HCT116 (cell line): ENCODE measurements at regions not wholly inside any gene's neighbourhood (a gene's known extent, or its start where the extent isn't known, plus 50 kb on each side); places are given as distances from the start of the nearest gene placed in this dataset.

Source experiments
- ATAC-seq: fragments of 200-7000 bp; cut with Tn5 transposase; 2 replicates; pipeline ENCODE4 v1.9.1; 2020; ENCODE audit warnings: mild to moderate bottlenecking, moderate library complexity
- BruUV-seq: library from RNA; stranded (reverse); fragments of 400-500 nt; replicated peaks from 2 replicates; lab custom pipeline; 2021; lab: Mats Ljungman, UMichigan
- CTCF ChIA-PET: fragments of 300-600 bp; sonication (Branson Sonifier 250); formaldehyde crosslinking; loops from one replicate; lab custom pipeline; 2021; ENCODE audit warnings: antibody characterized with exemption; lab: Charles Lee
- POLR2A ChIA-PET: fragments of 300-600, 350-600 bp; sonication (Branson Sonifier 250); formaldehyde crosslinking; loops from one replicate; lab custom pipeline; 2021; ENCODE audit warnings: antibody characterized with exemption; lab: Charles Lee
- RAD21 ChIA-PET, 2 experiments: fragments of 300-600 bp; sonication (Branson Sonifier 250); formaldehyde crosslinking; loops; one replicate each; lab custom pipeline; 2023; ENCODE audit warnings: low total read pairs in 2 of 2; ENCODE audit not compliant: uncharacterized antibody in 2 of 2, unreplicated experiment in 2 of 2, low non-redundant PET in 1 of 2; lab: Charles Lee
- DNase-seq: peaks from one replicate; pipeline ENCODE4 v3.0.0-alpha.2; 2010; ENCODE audit warnings: low read depth, low spot score
- H2AFZ ChIP-seq: fragments of 200-600 bp; shearing (Covaris generic), sonication (generic); 2 replicates; pipeline ENCODE4 v1.6.1; 2017; ENCODE audit warnings: low read depth, mixed run types, mixed read lengths, antibody characterized with exemption, low read length; ENCODE audit not compliant: poor library complexity, severe bottlenecking
- H3K27ac ChIP-seq: 2 replicates; pipeline ENCODE4 v1.5.1; 2012; ENCODE audit warnings: low read depth, low read length
- H3K27me3 ChIP-seq: fragments of 200-600 bp; sonication (generic); 2 replicates; pipeline ENCODE4 v1.6.1; 2016; ENCODE audit warnings: mixed run types, low read length, mixed read lengths; ENCODE audit not compliant: insufficient read depth
- H3K36me3 ChIP-seq, 2 experiments: fragments of 200-500 bp in 1 of 2; fragments of 200-600 bp in 1 of 2; sonication (Bioruptor generic) in 1 of 2; sonication (generic) in 1 of 2; 2 replicates each; pipeline versions ENCODE4 v1.5.1 to v1.6.1; 2014 to 2016; ENCODE audit warnings: low read length in 2 of 2, inconsistent platforms in 1 of 2, mixed read lengths in 1 of 2, mixed run types in 1 of 2; ENCODE audit not compliant: insufficient read depth in 2 of 2, control insufficient read depth in 1 of 2
- H3K4me1 ChIP-seq, 2 experiments: fragments of 200-600 bp in 1 of 2; sonication (generic) in 1 of 2; 2 replicates each; pipeline versions ENCODE4 v1.5.1 to v1.6.1; 2012 to 2017; ENCODE audit warnings: low read length in 2 of 2, inconsistent platforms in 1 of 2, mild to moderate bottlenecking in 1 of 2, mixed read lengths in 1 of 2, mixed run types in 1 of 2, moderate library complexity in 1 of 2; ENCODE audit not compliant: insufficient read depth in 2 of 2, control insufficient read depth in 1 of 2
- H3K4me2 ChIP-seq: fragments of 200-600 bp; sonication (generic); 2 replicates; pipeline ENCODE4 v1.6.1; 2017; ENCODE audit warnings: mixed run types, low read length, mixed read lengths
- H3K4me3 ChIP-seq, 2 experiments: fragments of 200-600 bp in 1 of 2; sonication (generic) in 1 of 2; replicated peaks in 1 of 2; 2 replicates each; pipeline ENCODE4 v1.5.1; 2011 to 2016; ENCODE audit warnings: low read length in 2 of 2, control low read depth in 1 of 2, low read depth in 1 of 2, mild to moderate bottlenecking in 1 of 2, mixed read lengths in 1 of 2, mixed run types in 1 of 2
- H3K79me2 ChIP-seq: fragments of 200-600 bp; sonication (generic); 2 replicates; pipeline ENCODE4 v1.6.1; 2017; ENCODE audit warnings: mild to moderate bottlenecking, mixed run types, low read length, moderate library complexity, mixed read lengths; ENCODE audit not compliant: insufficient read depth
- H3K9ac ChIP-seq: fragments of 200-600 bp; sonication (generic); 2 replicates; pipeline ENCODE4 v1.6.1; 2016; ENCODE audit warnings: low read length, mixed read lengths
- H3K9me2 ChIP-seq: fragments of 200-600 bp; sonication (generic), shearing (Covaris generic); 2 replicates; pipeline ENCODE4 v1.6.1; 2017; ENCODE audit warnings: mixed run types, mild to moderate bottlenecking, moderate library complexity; ENCODE audit not compliant: insufficient read depth
- H3K9me3 ChIP-seq, 2 experiments: fragments of 200-500 bp in 1 of 2; fragments of 200-600 bp in 1 of 2; sonication (Bioruptor generic) in 1 of 2; sonication (generic) in 1 of 2; 2 replicates each; pipeline ENCODE4 v1.6.1; 2014 to 2017; ENCODE audit warnings: low read length in 2 of 2, mixed read lengths in 2 of 2, inconsistent platforms in 1 of 2, low read depth in 1 of 2, mild to moderate bottlenecking in 1 of 2, mixed run types in 1 of 2, moderate library complexity in 1 of 2; ENCODE audit not compliant: control insufficient read depth in 1 of 2, insufficient read depth in 1 of 2
- H4K20me1 ChIP-seq: fragments of 200-600 bp; sonication (generic), shearing (Covaris generic); 2 replicates; pipeline ENCODE4 v1.6.1; 2017; ENCODE audit warnings: mixed run types, mild to moderate bottlenecking, moderate library complexity; ENCODE audit not compliant: insufficient read depth
- ATF3 ChIP-seq: IDR thresholded peaks from 2 replicates; pipeline ENCODE4 v1.6.1; 2012
- CBX3 ChIP-seq: IDR thresholded peaks from 2 replicates; pipeline ENCODE4 v1.6.1; 2012; ENCODE audit warnings: low read depth
- CEBPB ChIP-seq: IDR thresholded peaks from 2 replicates; pipeline ENCODE4 v1.6.1; 2012; ENCODE audit warnings: low read depth
- EGR1 ChIP-seq: IDR thresholded peaks from 2 replicates; pipeline ENCODE4 v1.6.1; 2012; ENCODE audit warnings: low read depth
- ELF1 ChIP-seq: IDR thresholded peaks from 2 replicates; pipeline ENCODE4 v1.6.1; 2012; ENCODE audit warnings: low read depth, borderline replicate concordance
- EZH2 ChIP-seq: fragments of 200-600 bp; sonication (generic); IDR thresholded peaks from 2 replicates; pipeline ENCODE4 v1.6.1; 2017; ENCODE audit warnings: antibody characterized with exemption, mixed run types
- EZH2phosphoT487 ChIP-seq: fragments of 200-600 bp; IDR thresholded peaks from 2 replicates; pipeline ENCODE4 v1.6.1; 2018; ENCODE audit warnings: antibody characterized with exemption, borderline replicate concordance
- FOSL1 ChIP-seq: IDR thresholded peaks from 2 replicates; pipeline ENCODE4 v1.6.1; 2012; ENCODE audit warnings: low read depth
- JUND ChIP-seq: IDR thresholded peaks from 2 replicates; pipeline ENCODE4 v1.6.1; 2012
- POLR2A ChIP-seq: IDR thresholded peaks from 2 replicates; pipeline ENCODE4 v1.7.0; 2011; ENCODE audit warnings: borderline replicate concordance; ENCODE audit not compliant: insufficient read depth, insufficient read length; ENCODE audit errors: extremely low read depth
- POLR2AphosphoS5 ChIP-seq: IDR thresholded peaks from 2 replicates; pipeline ENCODE4 v1.6.1; 2011; ENCODE audit warnings: mild to moderate bottlenecking, low read depth, low read length, moderate library complexity
- RAD21 ChIP-seq: IDR thresholded peaks from 2 replicates; pipeline ENCODE4 v1.6.1; 2012; ENCODE audit warnings: low read depth, mild to moderate bottlenecking
- SIN3A ChIP-seq: IDR thresholded peaks from 2 replicates; pipeline ENCODE4 v1.6.1; 2012; ENCODE audit warnings: low read depth
- SP1 ChIP-seq: IDR thresholded peaks from 2 replicates; pipeline ENCODE4 v1.6.1; 2012; ENCODE audit warnings: low read depth
- SRF ChIP-seq: IDR thresholded peaks from 2 replicates; pipeline ENCODE4 v1.6.1; 2012; ENCODE audit warnings: low read depth
- TCF7L2 ChIP-seq: IDR thresholded peaks from 2 replicates; pipeline ENCODE4 v1.7.0; 2011; ENCODE audit warnings: borderline replicate concordance, inconsistent platforms; ENCODE audit not compliant: insufficient read depth, insufficient read length; ENCODE audit errors: extremely low read depth
- ZFX ChIP-seq: fragments of 450-650 bp; IDR thresholded peaks from 2 replicates; pipeline ENCODE4 v1.6.1; 2017
- ZNF274 ChIP-seq: fragments of 200-500 bp; sonication (Bioruptor generic); IDR thresholded peaks from 2 replicates; pipeline ENCODE4 v1.6.1; 2014; ENCODE audit warnings: mild to moderate bottlenecking, low read depth, low read length, inconsistent platforms
- intact Hi-C: fragments of 100-400 bp; cut with micrococcal nuclease; formaldehyde crosslinking; loops from 2 replicates; pipeline ENCODE4 v1.10.0; 2022
- TF ChIP-seq, protein P1 (sequence below): IDR thresholded peaks from 2 replicates; pipeline ENCODE4 v1.6.1; 2012
- TF ChIP-seq, protein P2 (sequence below): IDR thresholded peaks from 2 replicates; pipeline ENCODE4 v1.6.1; 2011; ENCODE audit warnings: mild to moderate bottlenecking, low read length, moderate library complexity; ENCODE audit not compliant: insufficient replicate concordance; ENCODE audit errors: extremely low read depth

- H4K20me1 ChIP-seq: no peaks in the 10 kb centered on the region
- CTCF ChIA-PET: no interaction called here
- DNase-seq (no peak), ATAC-seq (no peak)
- BruUV-seq: no TSS peak
- H3K27ac ChIP-seq: no peak overlapping the region
- H3K4me2 ChIP-seq: no peak overlapping the region
- RAD21 ChIA-PET: no interaction called here
- POLR2A ChIA-PET: no interaction called here
- no peaks in the 10 kb centered on the region for H3K9me2 ChIP-seq
- no peaks in the 10 kb centered on the region for H3K79me2 ChIP-seq
- no peak overlapping the region for H3K4me3 ChIP-seq
- no peaks in the 10 kb centered on the region for H3K27me3 ChIP-seq
- no peaks in the 10 kb centered on the region for H3K9me3 ChIP-seq
- intact Hi-C loops: no loop called here
- H2AFZ ChIP-seq: no peak overlapping the region
- no peak for TF ChIP-seq RAD21
- no peak for TF ChIP-seq SP1
- TF ChIP-seq TCF7L2: no peak
- no peak for TF ChIP-seq SIN3A
- TF ChIP-seq ZFX: no peak
- TF ChIP-seq ATF3: no peak
- no peak for TF ChIP-seq POLR2A
- TF ChIP-seq ZNF274: no peak
- no peak for TF ChIP-seq JUND
- TF ChIP-seq CBX3: no peak
- TF ChIP-seq EZH2phosphoT487: no peak
- no peak for TF ChIP-seq SRF
- TF ChIP-seq, protein P1, sequence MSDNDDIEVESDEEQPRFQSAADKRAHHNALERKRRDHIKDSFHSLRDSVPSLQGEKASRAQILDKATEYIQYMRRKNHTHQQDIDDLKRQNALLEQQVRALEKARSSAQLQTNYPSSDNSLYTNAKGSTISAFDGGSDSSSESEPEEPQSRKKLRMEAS: no peak
- no peak for TF ChIP-seq CEBPB
- TF ChIP-seq EGR1: no peak
- TF ChIP-seq FOSL1: no peak
- no peaks in the 10 kb centered on the region for H3K4me1 ChIP-seq
- H3K36me3 ChIP-seq: no peaks in the 10 kb centered on the region
- no peak overlapping the region for H3K9ac ChIP-seq
Observed at GRCh38 chr7:41319581-41319980, 383.3 kb downstream of the INHBA start.

DNA sequence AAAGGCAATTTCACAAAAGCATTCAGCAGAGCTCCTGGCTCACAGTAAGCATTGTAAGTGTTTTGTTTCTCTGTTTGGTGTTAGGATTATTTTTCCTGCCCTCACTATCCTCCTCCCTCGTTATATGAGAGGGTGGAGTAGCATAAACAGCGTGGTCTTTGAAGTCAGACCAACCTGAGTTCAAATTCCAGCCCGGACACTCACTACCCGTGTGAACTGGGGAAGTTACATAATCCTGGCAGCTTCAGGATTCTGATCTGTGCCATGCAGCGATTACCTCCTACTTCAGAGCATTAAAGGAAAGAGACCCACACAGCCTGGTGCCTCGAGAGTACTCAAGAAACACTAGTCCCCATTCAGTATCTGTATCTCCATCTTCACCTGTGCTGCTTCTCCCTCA is 386.5 kb downstream of the INHBA start:
- H3K36me3 ChIP-seq: no peaks in the 10 kb centered on the region
- CTCF ChIA-PET: interaction anchor here (1.0 to 1.3 kb wide), 4 partner anchors 11 to 389 kb away, joined by 3 to 4 read pairs (median 3); no protein-coding TSS in a partner anchor
- no peaks in the 10 kb centered on the region for H3K4me1 ChIP-seq
- H3K9ac ChIP-seq: no peak overlapping the region
- no peak overlapping the region for H3K4me2 ChIP-seq
- no peak overlapping the region for H3K27ac ChIP-seq
- no peaks in the 10 kb centered on the region for H4K20me1 ChIP-seq
- intact Hi-C loops: no loop called here
- BruUV-seq: no TSS peak
- RAD21 ChIA-PET: no interaction called here
- no peaks in the 10 kb centered on the region for H3K79me2 ChIP-seq
- DNase-seq (no peak), ATAC-seq (no peak)
- no peak overlapping the region for H2AFZ ChIP-seq
- H3K27me3 ChIP-seq: no peaks in the 10 kb centered on the region
- POLR2A ChIA-PET: no interaction called here
- H3K4me3 ChIP-seq: no peak overlapping the region
- H3K9me3 ChIP-seq: no peaks in the 10 kb centered on the region
- H3K9me2 ChIP-seq: no peaks in the 10 kb centered on the region
- TF ChIP-seq ZFX (no peak), POLR2A (no peak), EZH2 (no peak), ELF1 (no peak), JUND (no peak), TCF7L2 (no peak), EZH2phosphoT487 (no peak), SRF (no peak), ZNF274 (no peak), POLR2AphosphoS5 (no peak), RAD21 (no peak)
- TF ChIP-seq, protein P2, sequence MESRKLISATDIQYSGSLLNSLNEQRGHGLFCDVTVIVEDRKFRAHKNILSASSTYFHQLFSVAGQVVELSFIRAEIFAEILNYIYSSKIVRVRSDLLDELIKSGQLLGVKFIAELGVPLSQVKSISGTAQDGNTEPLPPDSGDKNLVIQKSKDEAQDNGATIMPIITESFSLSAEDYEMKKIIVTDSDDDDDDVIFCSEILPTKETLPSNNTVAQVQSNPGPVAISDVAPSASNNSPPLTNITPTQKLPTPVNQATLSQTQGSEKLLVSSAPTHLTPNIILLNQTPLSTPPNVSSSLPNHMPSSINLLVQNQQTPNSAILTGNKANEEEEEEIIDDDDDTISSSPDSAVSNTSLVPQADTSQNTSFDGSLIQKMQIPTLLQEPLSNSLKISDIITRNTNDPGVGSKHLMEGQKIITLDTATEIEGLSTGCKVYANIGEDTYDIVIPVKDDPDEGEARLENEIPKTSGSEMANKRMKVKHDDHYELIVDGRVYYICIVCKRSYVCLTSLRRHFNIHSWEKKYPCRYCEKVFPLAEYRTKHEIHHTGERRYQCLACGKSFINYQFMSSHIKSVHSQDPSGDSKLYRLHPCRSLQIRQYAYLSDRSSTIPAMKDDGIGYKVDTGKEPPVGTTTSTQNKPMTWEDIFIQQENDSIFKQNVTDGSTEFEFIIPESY: no peak
